RPMI7951 (cell line): ENCODE measurements at regions not wholly inside any gene's neighbourhood (a gene's known extent, or its start where the extent isn't known, plus 50 kb on each side); places are given as distances from the start of the nearest gene placed in this dataset.

Experiments
- DNase-seq: peaks from one replicate; pipeline ENCODE4 v3.0.0-alpha.2; 2012; ENCODE audit warnings: low read depth

GRCh38 chr20:48463916-48464315 lies 363.9 kb downstream of the PREX1 start:
- DNase-seq, result no peak

- no peak for DNase-seq
Observed at GRCh38 chr20:48463096-48463720, 364.6 kb downstream of the PREX1 start.

- DNase-seq, result no peak
Observed at GRCh38 chr20:48461735-48462119, 366.1 kb downstream of the PREX1 start.

GRCh38 chr20:48461091-48461734 lies 366.6 kb downstream of the PREX1 start:
- DNase-seq, result no peak

GRCh38 chr20:48460681-48461080 lies 367.1 kb downstream of the PREX1 start:
- no peak for DNase-seq

GRCh38 chr20:48459722-48460395 lies 367.9 kb downstream of the PREX1 start:
- DNase-seq, result no peak

GRCh38 chr20:48458601-48459385 lies 369.0 kb downstream of the PREX1 start:
- DNase-seq, result no peak

- DNase-seq, result no peak
Observed at GRCh38 chr20:48458003-48458377, 369.8 kb downstream of the PREX1 start.

GRCh38 chr20:48457193-48458002 lies 370.4 kb downstream of the PREX1 start:
- DNase-seq, result no peak

GRCh38 chr20:48456366-48457192 lies 371.2 kb downstream of the PREX1 start:
- no peak for DNase-seq

- DNase-seq, result no peak
Observed at GRCh38 chr20:48455651-48456365, 372.0 kb downstream of the PREX1 start.

- DNase-seq, result no peak
Observed at GRCh38 chr20:48454671-48455490, 372.9 kb downstream of the PREX1 start.

- DNase-seq, result no peak
Observed at GRCh38 chr20:48453477-48454093, 374.2 kb downstream of the PREX1 start.

GRCh38 chr20:48451401-48451800 lies 376.4 kb downstream of the PREX1 start:
- DNase-seq, result no peak

GRCh38 chr20:48448666-48449600 lies 378.9 kb downstream of the PREX1 start:
- no peak for DNase-seq

- DNase-seq, result no peak
Observed at GRCh38 chr20:48447456-48447855, 380.3 kb downstream of the PREX1 start.

- no peak for DNase-seq
Observed at GRCh38 chr20:48445827-48446226, 382.0 kb downstream of the PREX1 start.

- DNase-seq, result no peak
Observed at GRCh38 chr20:48444249-48444648, 383.6 kb downstream of the PREX1 start.
